GM12865 (cell line): ENCODE measurements at regions not wholly inside any gene's neighbourhood (a gene's known extent, or its start where the extent isn't known, plus 50 kb on each side); places are given as distances from the start of the nearest gene placed in this dataset.

ENCODE experiments used
- DNase-seq: peaks from one replicate; pipeline ENCODE4 v3.0.0; 2010; ENCODE audit warnings: low read depth
- H3K4me3 ChIP-seq: 2 replicates; pipeline ENCODE4 v1.5.1; 2011; ENCODE audit warnings: mild to moderate bottlenecking, low read depth, low read length, control low read depth
- TF ChIP-seq, protein P1 (sequence below): IDR thresholded peaks from 2 replicates; pipeline ENCODE4 v1.5.1; 2011; ENCODE audit warnings: low read length, control low read depth, low read depth, inconsistent platforms; ENCODE audit not compliant: insufficient read depth; ENCODE audit errors: missing control alignments

DNA sequence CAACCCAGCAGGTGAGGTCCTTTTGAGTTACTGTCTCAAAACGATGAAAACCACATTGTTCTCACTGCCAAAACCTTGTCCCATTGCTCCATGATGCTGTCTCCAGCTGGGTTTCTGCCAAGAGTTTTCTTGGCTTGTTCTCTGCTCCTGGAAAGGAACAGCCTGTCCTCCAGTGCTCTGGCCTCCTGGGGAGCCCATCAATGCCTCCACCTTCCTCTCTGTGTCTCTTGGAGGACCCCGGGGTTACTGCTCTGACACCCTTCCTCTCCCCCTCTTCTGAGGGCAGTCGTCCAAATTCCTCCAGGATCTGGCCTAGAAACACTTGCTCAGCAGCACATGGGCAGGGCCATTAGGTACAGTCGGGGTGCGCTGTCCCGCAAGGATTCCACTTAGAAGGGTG lies 63.9 kb upstream of the RGMA start:
- TF ChIP-seq, protein P1, sequence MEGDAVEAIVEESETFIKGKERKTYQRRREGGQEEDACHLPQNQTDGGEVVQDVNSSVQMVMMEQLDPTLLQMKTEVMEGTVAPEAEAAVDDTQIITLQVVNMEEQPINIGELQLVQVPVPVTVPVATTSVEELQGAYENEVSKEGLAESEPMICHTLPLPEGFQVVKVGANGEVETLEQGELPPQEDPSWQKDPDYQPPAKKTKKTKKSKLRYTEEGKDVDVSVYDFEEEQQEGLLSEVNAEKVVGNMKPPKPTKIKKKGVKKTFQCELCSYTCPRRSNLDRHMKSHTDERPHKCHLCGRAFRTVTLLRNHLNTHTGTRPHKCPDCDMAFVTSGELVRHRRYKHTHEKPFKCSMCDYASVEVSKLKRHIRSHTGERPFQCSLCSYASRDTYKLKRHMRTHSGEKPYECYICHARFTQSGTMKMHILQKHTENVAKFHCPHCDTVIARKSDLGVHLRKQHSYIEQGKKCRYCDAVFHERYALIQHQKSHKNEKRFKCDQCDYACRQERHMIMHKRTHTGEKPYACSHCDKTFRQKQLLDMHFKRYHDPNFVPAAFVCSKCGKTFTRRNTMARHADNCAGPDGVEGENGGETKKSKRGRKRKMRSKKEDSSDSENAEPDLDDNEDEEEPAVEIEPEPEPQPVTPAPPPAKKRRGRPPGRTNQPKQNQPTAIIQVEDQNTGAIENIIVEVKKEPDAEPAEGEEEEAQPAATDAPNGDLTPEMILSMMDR: no peak
- no peak for DNase-seq
- no peak overlapping the region for H3K4me3 ChIP-seq

DNA sequence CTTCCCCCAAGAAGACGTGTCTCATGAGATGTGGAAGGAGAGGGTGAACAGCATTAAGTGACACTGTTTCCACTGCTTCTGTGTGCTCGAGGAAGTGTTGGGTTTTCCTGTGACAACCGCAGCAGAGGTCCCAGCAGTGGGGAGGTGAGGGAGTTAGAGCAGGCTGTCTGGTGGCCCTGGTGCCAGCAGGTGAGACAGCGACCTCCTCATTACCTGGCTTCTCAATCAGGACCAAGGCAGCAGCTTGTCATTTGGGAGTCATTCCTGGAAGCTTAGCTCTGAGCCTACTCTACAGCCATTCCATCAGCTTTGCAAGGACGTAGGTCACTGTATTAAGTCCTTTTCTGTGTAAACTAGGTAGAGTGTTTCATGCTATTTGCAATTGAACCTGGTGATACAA lies 63.3 kb upstream of the RGMA start:
- TF ChIP-seq, protein P1: no peak
- no peak for DNase-seq

DNA sequence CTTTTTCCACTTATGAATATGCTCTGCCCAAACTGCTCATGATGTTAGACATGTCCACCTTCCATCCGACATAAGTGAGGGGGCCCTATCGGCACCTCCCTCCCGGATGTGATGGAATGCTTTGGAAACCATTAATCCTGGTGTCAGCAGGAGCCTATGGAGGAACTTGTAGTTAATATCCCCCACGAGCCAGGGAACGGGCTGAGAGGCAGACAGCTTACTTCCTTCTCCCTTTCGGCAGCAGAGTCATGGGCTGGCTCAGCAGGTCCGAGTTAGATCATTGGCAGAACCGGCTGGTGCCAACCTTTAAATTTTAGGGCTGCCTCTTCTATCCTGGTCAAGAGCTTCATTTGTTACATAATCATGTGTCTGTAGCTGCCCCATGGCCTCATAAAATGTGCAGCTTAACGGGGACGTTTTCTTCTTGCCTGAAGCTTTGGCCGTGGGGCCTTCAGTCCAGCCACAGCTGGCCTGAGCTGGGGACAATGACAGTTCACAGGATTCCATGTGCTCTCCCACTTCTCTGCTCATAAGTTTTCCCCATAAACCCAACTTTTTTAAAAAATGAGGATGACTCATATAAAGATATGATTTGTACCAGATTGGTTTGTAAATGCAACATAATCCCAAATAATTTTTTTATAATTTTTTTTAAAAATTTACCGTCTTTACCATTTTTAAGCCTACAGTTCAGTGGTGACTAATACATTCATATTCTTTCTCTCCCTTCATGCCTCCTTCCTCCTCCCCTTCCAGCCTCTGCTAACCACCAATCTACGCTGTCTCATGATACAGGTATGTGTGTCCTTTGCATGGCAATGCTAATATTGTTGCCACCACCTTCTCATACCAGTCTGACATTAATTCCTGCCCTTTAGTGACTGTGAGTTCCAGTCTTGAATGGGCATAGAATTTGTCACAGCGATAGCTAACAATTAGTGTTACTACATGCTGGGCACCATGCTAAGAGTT lies 62.2 kb upstream of the RGMA start:
- H3K4me3 ChIP-seq: no peak overlapping the region
- DNase-seq: no peak
- TF ChIP-seq, protein P1: no peak

More for the DNA sequence above, 63.3 kb upstream of the RGMA start:
- no peak overlapping the region for H3K4me3 ChIP-seq

DNA sequence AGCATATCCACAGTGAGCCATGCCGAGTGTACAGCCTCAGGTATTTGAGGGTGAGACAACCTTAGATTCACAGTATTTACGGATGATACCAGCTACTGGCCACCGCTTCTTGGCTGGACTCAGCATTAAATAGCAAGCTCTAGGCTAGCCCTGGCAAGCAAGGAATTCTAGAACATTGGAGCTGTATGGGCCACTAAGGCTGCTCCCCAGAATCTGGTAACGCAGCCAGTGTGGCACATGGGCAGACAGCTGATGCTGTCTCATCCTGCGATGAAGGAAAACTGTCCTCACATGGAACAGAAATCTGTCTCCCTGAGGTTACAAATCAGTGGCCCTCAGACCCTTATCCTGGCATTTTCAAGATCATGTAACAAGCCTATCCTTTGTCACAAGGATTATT lies 57.6 kb upstream of the RGMA start:
- H3K4me3 ChIP-seq: no peak overlapping the region
- TF ChIP-seq, protein P1: no peak
- DNase-seq: no peak

DNA sequence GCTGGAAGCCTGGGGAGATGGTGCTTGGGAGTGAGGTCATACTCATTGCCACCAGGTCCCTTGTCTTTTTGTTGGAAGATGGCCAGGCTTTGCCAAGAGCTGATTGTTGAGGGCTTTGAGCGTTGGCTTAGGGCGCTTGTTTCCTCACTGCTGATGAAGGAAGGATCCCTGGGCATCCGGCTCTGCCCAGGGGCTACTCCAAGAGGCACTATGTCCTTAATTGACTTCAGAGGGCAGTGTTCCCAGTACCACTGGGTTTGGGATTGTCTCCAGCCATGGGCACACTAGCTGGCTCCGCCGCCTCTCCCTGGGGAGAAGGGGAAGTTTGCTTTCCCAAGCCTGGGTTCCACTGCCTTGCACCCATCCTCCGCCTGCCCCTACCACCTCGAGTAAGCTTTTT lies 57.2 kb upstream of the RGMA start:
- DNase-seq: no peak
- TF ChIP-seq, protein P1: no peak

DNA sequence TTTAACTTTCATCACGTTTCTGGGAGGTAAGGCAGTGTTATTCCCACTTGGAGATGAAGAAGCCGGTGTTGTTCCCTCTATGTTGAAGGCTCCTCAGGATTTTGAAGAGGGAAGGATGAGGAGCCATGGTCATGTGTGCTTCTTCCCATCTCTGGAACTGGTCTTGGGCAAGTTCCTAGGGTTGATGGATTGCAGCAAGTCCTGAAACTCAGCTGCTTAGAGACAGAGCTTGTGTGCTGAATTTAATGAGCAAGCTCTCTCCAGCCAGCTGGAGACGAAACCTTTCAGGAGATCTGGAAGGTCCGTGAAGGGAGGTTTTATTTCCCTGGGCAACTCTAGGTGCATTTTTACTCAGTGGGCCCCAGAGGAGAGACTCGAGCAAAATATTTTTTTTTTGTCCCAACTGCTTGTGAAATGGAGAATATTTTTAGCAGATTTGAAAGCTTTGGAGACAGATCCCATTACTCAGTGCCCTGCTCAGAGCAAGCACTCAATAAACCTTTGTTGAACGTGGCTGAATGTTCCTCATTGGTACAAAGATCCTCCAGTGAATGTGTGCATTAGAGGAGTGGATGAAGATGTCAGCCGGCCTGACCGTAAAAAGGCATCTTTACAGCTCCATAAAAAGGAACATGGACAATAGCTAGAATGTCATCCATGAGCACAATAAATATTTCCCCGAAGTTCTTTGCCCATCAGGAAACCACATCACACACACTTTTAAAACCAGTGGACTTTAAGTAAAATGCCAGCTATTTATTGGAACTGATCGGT lies 55.6 kb upstream of the RGMA start:
- no peak for DNase-seq
- TF ChIP-seq, protein P1: no peak
- no peak overlapping the region for H3K4me3 ChIP-seq

More for the DNA sequence above, 57.2 kb upstream of the RGMA start:
- H3K4me3 ChIP-seq: no peak overlapping the region
